ENCODE measurements at regions not wholly inside any gene's neighbourhood (a gene's known extent, or its start where the extent isn't known, plus 50 kb on each side); places are given as distances from the start of the nearest gene placed in this dataset.

GRCh38 chr5:3393122-3393919 is 202.3 kb upstream of the IRX1 start:
- DNase-seq, result no peak

DNA sequence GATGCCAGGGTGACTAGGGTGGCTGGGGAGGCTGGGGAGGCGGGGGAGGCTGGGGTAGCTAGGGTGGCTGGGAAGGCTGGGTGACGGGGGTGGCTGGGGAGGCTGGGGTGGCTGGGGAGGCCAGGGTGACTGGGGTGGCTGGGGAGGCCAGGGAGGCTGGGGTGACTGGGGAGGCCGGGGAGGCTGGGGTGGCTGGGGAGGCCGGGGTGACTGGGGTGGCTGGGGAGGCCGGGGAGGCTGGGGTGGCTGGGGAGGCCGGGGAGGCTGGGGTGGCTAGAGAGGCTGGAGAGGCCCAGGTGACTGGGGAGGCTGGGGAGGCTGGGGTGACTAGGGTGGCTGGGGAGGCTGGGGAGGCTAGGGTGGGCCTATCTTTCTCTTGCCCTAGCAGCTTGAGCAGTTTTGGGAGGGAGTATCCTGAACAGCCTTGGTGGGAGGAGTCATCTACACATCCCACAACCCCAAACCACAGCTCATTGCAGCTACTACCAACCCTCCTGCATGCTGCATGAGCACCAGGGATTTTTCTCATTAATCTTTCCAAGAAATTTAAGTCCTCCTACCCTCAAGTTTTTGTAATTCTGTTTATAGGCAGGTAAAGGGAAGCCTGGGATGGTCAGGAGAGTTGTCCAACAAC is 203.2 kb upstream of the IRX1 start:
- DNase-seq, result no peak

DNA sequence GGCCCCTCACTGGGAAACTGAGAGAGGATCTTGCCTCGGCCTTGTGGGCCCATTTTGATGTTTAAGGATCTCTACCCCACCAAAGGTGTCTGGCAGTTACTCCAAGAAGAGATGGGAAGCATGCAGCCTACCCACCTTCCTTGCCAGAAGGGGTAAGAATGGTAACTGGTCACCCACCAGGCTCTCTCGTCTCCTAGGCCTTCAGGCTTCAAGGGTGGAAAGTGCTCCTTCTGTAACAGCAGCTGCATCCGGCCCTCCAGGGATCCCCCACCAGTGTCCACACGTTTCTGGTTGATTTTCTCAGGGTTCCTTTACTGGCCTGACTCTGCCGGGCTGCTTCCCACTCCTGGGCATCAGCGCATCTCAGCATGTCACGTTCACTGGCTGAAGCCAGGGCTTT is 204.4 kb upstream of the IRX1 start:
- no peak for DNase-seq

DNA sequence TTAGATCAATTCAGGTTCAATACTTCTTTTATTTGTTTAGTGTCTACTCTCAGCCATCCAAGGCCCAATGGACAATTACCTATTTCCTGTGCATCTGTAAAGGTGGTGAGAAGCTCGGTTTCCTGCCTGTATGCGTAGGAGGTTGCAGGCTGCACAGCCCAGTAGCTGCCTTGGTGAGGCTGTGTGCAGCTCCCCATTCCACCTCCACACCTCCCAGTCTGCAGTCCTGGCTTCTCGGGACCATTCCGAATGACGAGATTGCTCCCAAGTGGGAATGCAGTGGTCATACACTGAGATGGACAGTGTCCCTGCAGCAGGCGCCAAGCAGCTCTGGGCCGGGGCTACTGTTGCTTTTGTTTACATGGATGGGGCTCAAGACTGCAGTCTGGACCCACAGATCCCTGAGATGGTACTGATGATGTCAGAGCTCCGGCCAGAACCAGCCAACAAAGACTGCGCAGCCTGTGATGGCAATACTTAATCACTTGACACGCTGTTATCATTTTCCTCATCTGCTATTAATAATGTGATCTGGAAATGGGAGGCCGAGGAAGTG is 206.1 kb upstream of the IRX1 start:
- no peak for DNase-seq

- no peak for DNase-seq
These were observed 209.0 kb upstream of the IRX1 start for GRCh38 chr5:3386637-3387036.

DNA sequence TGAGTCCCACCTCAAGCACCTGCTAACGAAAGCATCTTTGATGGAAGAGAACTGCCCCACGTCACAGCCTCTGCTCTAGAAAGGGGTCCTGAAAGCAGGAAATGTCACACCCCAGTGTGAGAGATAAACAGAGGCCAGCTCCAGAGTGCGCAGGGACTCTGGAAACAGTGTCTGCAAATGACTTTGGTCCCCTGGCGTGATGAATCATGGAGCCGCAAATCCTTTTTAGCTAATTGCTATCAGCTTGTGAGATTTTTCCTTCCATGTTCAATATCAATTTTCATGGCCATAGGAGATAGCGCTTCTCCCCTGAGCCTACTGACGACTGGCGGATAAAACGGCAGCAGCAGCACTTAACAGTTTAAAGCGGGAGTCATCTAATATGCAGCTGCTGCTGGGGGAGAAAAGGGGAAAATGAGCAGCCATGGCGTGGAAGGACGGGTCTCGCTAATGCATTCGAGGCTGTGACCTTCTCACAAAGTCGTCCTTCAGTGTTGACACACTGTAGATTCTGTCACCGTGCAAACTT is 209.6 kb upstream of the IRX1 start:
- DNase-seq, result no peak

DNA sequence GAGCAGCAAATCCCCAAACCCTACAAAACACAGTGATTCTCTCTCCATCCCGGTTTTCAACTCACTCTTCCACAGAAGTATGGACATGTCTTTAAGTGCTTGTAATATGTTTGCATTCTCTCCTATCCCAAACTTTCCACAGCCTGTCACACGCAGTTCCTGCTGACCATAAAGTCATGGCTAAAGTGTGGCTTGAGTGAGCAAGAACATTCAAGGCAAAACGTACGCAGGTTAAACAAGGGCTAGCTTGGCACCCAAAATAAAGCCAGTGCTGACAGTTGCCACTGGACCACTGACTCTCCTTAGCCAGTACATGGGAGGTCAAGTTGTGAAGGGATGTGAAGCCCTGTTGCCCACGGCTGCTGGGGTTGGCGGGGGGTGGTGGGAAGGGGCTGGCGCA is 211.1 kb upstream of the IRX1 start:
- no peak for DNase-seq

GRCh38 chr5:3382782-3383181 is 212.8 kb upstream of the IRX1 start:
- no peak for DNase-seq

DNA sequence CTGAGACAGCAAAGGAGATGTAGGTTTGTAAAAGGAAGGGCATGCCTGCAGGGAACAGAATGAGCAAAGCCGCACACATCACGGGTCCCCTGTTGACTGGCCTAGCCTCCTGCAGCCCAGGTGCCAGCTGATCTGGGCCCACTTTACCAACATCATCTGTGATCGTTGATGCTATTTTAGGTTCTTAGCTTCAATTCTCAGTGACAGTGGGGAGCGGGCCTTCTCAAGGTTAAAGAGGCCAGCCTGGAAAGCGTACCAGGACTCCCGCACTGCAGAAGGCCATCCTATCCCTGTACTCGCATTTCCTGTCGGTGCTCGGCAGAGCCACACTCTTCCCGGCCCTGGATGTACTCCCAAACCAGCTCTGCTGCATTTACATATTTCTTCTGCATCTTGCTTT is 213.5 kb upstream of the IRX1 start:
- DNase-seq, result no peak

GRCh38 chr5:3381206-3381825 is 214.3 kb upstream of the IRX1 start:
- DNase-seq, result no peak

- DNase-seq, result no peak
These were observed 214.9 kb upstream of the IRX1 start for GRCh38 chr5:3380689-3381088.

DNA sequence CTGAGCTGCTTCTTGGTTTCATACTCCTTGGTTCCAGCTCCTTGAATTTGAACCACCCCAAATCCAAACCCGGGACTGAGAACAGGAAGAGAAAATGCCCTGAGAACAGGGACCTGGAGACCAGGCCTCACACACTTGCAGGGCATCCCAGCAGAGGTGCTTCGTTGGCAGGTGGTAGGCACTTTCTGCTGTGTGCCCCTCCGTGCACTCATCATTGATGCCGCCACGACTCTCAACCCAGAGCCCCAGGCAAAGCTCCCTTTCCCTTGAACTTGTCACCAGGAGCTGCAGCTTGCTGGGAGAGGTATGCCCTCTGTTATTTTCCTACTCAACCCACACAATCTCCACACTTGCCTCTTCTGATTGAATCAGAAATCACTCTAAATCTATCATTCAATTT is 217.8 kb upstream of the IRX1 start:
- no peak for DNase-seq

- no peak for DNase-seq
These were observed 218.5 kb upstream of the IRX1 start for GRCh38 chr5:3377176-3377575.

- no peak for DNase-seq
These were observed 219.0 kb upstream of the IRX1 start for GRCh38 chr5:3376611-3377010.

GRCh38 chr5:3375586-3376311 is 219.9 kb upstream of the IRX1 start:
- DNase-seq, result no peak

DNA sequence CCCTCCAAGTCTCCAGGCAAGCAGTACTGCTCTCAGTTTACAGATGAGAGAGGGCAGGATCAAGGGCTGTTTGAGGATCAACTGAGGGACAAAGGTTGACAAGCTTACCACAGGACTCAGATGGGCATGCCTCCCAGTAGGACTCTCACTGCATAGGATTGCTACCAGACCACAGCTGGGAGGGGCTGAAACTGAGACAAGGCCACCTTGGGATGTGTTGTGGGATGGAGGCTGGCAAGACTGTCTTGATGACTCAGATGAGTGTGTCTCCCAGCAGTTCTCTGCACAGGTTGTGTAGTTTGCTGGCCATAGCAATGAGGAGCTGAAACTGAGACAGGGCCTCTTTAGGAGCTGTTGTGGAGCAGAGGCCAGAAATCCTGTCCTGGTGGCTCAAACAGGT is 222.2 kb upstream of the IRX1 start:
- DNase-seq, result no peak

DNA sequence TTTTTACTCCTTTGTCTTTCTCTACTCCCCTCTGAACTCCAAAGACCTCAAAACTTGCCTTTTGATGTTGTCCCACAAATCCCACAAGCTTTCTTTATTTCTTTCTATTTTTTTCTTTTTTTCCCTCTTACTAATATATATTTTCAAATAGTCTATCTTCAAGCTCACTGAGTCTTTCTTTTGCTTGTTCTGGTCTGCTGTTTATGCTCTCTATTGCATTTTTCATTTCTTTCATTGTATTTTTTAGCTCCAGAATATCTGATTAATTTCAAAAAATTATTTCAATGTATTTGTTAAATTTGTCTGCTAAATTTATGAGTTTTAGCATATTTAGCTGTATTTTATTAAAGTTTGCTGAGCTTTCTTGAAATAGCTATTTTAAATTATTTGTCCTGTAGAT is 223.3 kb upstream of the IRX1 start:
- DNase-seq, result no peak

DNA sequence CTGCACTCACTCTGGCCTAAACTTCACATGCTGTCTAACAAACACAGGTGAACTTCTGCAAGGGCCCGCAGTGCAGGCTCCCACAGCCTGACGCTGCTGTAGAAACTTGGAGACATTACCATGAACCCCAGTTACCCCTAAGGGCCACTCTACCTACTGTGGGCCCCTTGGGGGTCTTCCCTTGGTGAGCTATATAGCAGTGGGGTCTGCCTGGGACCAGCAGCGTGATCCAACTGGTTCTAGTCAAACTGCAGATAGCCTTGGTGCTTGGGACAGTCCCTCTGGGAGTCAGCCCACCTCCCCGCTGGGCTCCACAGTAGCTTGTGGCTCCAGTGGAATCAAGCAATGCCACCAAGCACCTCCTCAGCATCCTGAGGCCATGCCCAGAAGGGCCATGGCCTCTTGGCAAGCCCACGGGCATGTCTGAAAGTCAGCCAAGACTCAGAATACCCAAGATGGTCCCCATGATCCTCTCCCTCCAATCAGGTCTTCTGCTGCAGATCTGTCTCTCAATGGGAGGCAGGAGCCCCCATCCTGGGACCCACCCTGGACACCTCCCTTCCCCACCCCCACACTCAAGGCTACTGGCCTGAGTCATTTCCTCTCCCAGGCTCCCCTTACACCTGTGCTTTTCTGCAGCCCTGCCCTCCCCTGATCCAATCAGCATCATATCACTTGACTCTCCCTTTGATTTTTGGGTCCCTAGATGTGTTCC is 230.0 kb upstream of the IRX1 start:
- DNase-seq, result no peak

- no peak for DNase-seq
These were observed 230.7 kb upstream of the IRX1 start for GRCh38 chr5:3364941-3365340.

- DNase-seq, result no peak
These were observed 231.2 kb upstream of the IRX1 start for GRCh38 chr5:3364433-3364832.

DNA sequence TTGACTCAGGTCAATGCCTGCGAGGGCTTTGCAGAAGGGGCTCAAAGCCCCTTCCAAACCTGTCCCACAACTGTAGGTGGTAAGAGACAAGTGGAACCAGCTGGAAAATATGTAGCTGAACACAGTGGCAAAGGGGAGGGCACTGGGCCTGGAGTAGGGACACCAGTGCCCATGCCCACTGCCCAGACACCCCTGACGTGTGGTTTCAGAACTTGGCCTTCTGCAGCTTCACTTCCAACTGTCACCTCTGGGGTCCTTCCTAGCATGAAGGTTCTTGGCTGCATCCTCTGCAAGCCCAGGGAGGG is 233.1 kb upstream of the IRX1 start:
- DNase-seq, result no peak

GRCh38 chr5:3361811-3362605 is 233.6 kb upstream of the IRX1 start:
- DNase-seq, result no peak
